Neural cell (in vitro differentiated cells): ENCODE measurements at regions not wholly inside any gene's neighbourhood (a gene's known extent, or its start where the extent isn't known, plus 50 kb on each side); places are given as distances from the start of the nearest gene placed in this dataset.

ENCODE experiments used
- H2AFZ ChIP-seq: fragments of 200-600, 300-800 bp; sonication (generic), shearing (Covaris generic); 2 replicates; pipeline ENCODE4 v1.6.0; 2014; ENCODE audit warnings: low read depth, mild to moderate bottlenecking, antibody characterized with exemption, low read length, moderate library complexity
- H3F3A ChIP-seq: fragments of 200-600 bp; shearing (Covaris generic); 2 replicates; pipeline ENCODE4 v1.6.1; 2016; ENCODE audit warnings: mild to moderate bottlenecking, moderate library complexity, mixed read lengths, antibody characterized with exemption, low read length; ENCODE audit not compliant: insufficient read depth, poor library complexity, severe bottlenecking
- H3K27ac ChIP-seq: fragments of 200-600, 300-800 bp; sonication (generic), shearing (Covaris generic); 2 replicates; pipeline ENCODE4 v1.5.1; 2014; ENCODE audit warnings: mild to moderate bottlenecking, low read length, moderate library complexity
- H3K27me3 ChIP-seq: fragments of 300-800, 200-600 bp; sonication (generic), shearing (Covaris generic); 2 replicates; pipeline ENCODE4 v1.6.0; 2014; ENCODE audit warnings: mild to moderate bottlenecking, low read depth, low read length, moderate library complexity; ENCODE audit not compliant: insufficient read depth
- H3K36me3 ChIP-seq: fragments of 300-800, 200-600 bp; sonication (generic), shearing (Covaris generic); 2 replicates; pipeline ENCODE4 v1.5.1; 2014; ENCODE audit warnings: mild to moderate bottlenecking, antibody characterized with exemption, low read length, moderate library complexity; ENCODE audit not compliant: insufficient read depth
- H3K4me2 ChIP-seq: fragments of 300-800, 200-600 bp; sonication (generic), shearing (Covaris generic); 2 replicates; pipeline ENCODE4 v1.6.0; 2014; ENCODE audit warnings: mild to moderate bottlenecking, low read length
- H3K4me3 ChIP-seq: fragments of 300-800, 200-600 bp; sonication (generic), shearing (Covaris generic); 2 replicates; pipeline ENCODE4 v1.5.1; 2014; ENCODE audit warnings: mild to moderate bottlenecking, low read length, moderate library complexity
- H3K79me2 ChIP-seq: fragments of 200-600 bp; shearing (Covaris generic); replicated peaks from 2 replicates; pipeline ENCODE4 v1.6.0; 2014; ENCODE audit warnings: mild to moderate bottlenecking, low read length, moderate library complexity; ENCODE audit not compliant: insufficient read depth
- H3K9ac ChIP-seq: fragments of 300-800, 200-600 bp; sonication (generic), shearing (Covaris generic); 2 replicates; pipeline ENCODE4 v1.6.1; 2016; ENCODE audit warnings: mild to moderate bottlenecking, low read length, mixed read lengths
- H3K9me2 ChIP-seq: fragments of 200-600 bp; shearing (Covaris generic); 2 replicates; pipeline ENCODE4 v1.6.1; 2016; ENCODE audit warnings: mild to moderate bottlenecking, low read length, mixed read lengths; ENCODE audit not compliant: insufficient read depth
- H3K9me3 ChIP-seq: fragments of 200-600, 300-800 bp; sonication (generic), shearing (Covaris generic); 2 replicates; pipeline ENCODE4 v1.6.1; 2016; ENCODE audit warnings: mild to moderate bottlenecking, mixed run types, low read length, moderate library complexity, mixed read lengths
- H4K20me1 ChIP-seq: fragments of 200-600 bp; shearing (Covaris generic); 2 replicates; pipeline ENCODE4 v1.6.1; 2016; ENCODE audit warnings: mild to moderate bottlenecking, mixed run types; ENCODE audit not compliant: insufficient read depth
- CTCF ChIP-seq: fragments of 450-650 bp; IDR thresholded peaks from 2 replicates; pipeline ENCODE4 v1.5.1; 2014; ENCODE audit warnings: antibody characterized with exemption, mild to moderate bottlenecking, moderate library complexity; ENCODE audit not compliant: poor library complexity, severe bottlenecking
- EP300 ChIP-seq: fragments of 450-650 bp; conservative IDR thresholded peaks from 2 replicates; pipeline ENCODE4 v1.6.1; 2014; ENCODE audit warnings: antibody characterized with exemption, mild to moderate bottlenecking, moderate library complexity; ENCODE audit not compliant: poor library complexity, severe bottlenecking
- EZH2 ChIP-seq: fragments of 200-600, 300-800 bp; shearing (Covaris generic), sonication (generic); IDR thresholded peaks from 2 replicates; pipeline ENCODE4 v1.6.1; 2014; ENCODE audit warnings: antibody characterized with exemption, low read length, borderline replicate concordance, mild to moderate bottlenecking; ENCODE audit not compliant: insufficient read depth, poor library complexity, severe bottlenecking
- MXI1 ChIP-seq: fragments of 450-650 bp; conservative IDR thresholded peaks from 2 replicates; pipeline ENCODE4 v1.6.1; 2014; ENCODE audit warnings: antibody characterized with exemption, mild to moderate bottlenecking; ENCODE audit not compliant: poor library complexity, severe bottlenecking
- POLR2AphosphoS5 ChIP-seq: IDR thresholded peaks from 2 replicates; pipeline ENCODE4 v1.6.1; 2012
- RAD21 ChIP-seq: fragments of 450-650 bp; conservative IDR thresholded peaks from 2 replicates; pipeline ENCODE4 v1.6.1; 2014; ENCODE audit warnings: antibody characterized with exemption, mild to moderate bottlenecking, moderate library complexity
- TAF1 ChIP-seq: IDR thresholded peaks from 2 replicates; pipeline ENCODE4 v1.6.1; 2012; ENCODE audit warnings: low read depth
- TF ChIP-seq, protein P1 (sequence below): IDR thresholded peaks from 2 replicates; pipeline ENCODE4 v1.6.1; 2012; ENCODE audit warnings: borderline replicate concordance

DNA sequence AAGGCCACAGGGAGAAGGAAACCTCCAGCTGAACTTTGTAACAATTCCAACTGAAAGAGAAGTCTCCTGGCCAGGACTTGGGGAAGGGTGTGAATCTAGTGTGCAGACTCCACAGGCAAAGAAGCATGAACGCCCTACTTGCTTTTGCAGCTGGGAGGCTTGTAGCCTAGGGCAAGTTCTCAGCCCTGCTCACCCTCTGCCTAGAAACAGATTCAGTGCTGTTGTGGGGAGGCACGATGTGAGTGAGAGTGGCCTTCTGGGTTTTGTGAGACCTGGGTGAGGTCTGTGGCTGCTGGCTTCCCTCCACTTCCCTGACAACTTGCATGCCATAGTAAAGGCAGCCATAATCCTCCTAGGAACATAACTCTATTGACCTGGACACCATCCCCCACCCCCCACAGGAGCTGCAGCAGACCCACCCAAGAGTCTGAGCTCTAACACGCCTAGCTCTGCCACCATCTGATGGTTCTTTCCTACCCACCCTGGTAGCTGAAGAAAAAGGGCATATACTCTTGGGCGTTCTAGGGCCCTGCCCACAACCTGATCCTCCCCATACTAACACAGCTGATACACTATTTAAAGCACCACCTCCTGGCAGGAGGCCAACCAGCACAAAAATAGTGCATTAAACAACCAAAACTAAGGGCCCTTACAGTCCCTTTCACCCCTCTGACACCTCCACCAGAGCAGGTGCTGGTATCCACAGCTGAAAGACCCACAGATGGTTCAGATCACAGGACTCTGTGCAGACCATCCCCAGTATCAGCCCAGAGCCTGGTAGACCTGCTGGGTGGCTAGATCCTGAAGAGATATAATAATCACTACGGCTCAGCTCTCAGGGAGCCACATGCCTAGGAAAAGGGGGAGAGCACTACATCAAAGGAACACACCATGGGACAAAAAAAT lies 426.5 kb downstream of the IGSF11 start:
- no peaks in the 10 kb centered on the region for H3K36me3 ChIP-seq
- no peaks in the 10 kb centered on the region for H3K9me2 ChIP-seq
- H3K4me2 ChIP-seq = no peak overlapping the region
- H4K20me1 ChIP-seq = no peaks in the 10 kb centered on the region
- no peak overlapping the region for H2AFZ ChIP-seq
- no peaks in the 10 kb centered on the region for H3K27me3 ChIP-seq
- no peaks in the 10 kb centered on the region for H3K79me2 ChIP-seq
- no peak overlapping the region for H3K4me3 ChIP-seq
- no peaks in the 10 kb centered on the region for H3F3A ChIP-seq
- TF ChIP-seq TAF1 (no peak), POLR2AphosphoS5 (no peak), RAD21 (no peak), CTCF (no peak), EZH2 (no peak), MXI1 (no peak)
- H3K27ac ChIP-seq = no peak overlapping the region
- H3K9me3 ChIP-seq = no peaks in the 10 kb centered on the region
- H3K9ac ChIP-seq = no peak overlapping the region

DNA sequence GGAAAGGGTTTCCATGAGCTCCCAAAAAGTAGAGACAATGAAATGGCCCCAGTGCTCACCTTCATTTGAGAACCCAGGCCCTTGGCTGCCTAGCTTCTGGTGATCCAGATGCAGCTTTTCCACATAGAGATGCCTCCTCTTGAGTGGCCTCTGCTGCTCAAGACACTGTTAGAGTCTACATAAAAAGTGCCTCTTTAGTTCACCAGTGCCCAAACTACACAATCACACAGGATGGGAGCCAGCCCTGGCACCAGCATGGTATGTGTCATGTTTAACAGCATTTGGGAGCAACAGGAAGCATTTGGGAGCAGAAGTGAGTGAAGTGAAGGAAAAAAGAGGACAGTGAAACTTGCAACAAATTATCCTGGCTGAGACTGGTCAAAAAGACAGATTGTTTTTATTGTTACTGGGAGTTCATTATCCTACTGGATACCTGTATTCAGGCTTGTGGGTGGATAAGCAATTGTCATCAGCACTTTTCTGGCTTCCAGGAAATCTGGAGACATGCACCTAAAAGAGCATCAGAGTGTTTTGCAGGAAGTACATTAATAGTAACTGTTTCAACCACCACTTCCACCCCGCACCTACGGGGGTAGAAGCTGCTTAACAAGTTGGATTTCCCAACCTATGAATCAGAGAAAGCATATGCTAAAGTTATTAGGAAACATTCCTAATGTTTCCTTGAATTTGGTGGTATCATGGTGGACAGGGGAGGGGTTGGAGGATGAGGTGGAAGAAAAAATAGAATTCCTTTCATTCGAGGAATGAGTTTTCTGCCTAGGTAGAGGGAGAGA lies 416.2 kb downstream of the IGSF11 start:
- Histone ChIP-seq H3K4me2 (no peak overlapping the region), H3K9me3 (no peaks in the 10 kb centered on the region), H2AFZ (no peak overlapping the region), H3K27ac (no peak overlapping the region), H4K20me1 (no peaks in the 10 kb centered on the region), H3K9me2 (no peaks in the 10 kb centered on the region), H3K36me3 (no peaks in the 10 kb centered on the region), H3K4me3 (no peak overlapping the region), H3K9ac (no peak overlapping the region), H3F3A (no peaks in the 10 kb centered on the region), H3K79me2 (no peaks in the 10 kb centered on the region), H3K27me3 (no peaks in the 10 kb centered on the region)
- TF ChIP-seq EP300 (no peak), MXI1 (no peak), EZH2 (no peak)
- TF ChIP-seq, protein P1, sequence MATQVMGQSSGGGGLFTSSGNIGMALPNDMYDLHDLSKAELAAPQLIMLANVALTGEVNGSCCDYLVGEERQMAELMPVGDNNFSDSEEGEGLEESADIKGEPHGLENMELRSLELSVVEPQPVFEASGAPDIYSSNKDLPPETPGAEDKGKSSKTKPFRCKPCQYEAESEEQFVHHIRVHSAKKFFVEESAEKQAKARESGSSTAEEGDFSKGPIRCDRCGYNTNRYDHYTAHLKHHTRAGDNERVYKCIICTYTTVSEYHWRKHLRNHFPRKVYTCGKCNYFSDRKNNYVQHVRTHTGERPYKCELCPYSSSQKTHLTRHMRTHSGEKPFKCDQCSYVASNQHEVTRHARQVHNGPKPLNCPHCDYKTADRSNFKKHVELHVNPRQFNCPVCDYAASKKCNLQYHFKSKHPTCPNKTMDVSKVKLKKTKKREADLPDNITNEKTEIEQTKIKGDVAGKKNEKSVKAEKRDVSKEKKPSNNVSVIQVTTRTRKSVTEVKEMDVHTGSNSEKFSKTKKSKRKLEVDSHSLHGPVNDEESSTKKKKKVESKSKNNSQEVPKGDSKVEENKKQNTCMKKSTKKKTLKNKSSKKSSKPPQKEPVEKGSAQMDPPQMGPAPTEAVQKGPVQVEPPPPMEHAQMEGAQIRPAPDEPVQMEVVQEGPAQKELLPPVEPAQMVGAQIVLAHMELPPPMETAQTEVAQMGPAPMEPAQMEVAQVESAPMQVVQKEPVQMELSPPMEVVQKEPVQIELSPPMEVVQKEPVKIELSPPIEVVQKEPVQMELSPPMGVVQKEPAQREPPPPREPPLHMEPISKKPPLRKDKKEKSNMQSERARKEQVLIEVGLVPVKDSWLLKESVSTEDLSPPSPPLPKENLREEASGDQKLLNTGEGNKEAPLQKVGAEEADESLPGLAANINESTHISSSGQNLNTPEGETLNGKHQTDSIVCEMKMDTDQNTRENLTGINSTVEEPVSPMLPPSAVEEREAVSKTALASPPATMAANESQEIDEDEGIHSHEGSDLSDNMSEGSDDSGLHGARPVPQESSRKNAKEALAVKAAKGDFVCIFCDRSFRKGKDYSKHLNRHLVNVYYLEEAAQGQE = no peak
